Jurkat, Clone E6-1 (cell line): ENCODE measurements at regions not wholly inside any gene's neighbourhood (a gene's known extent, or its start where the extent isn't known, plus 50 kb on each side); places are given as distances from the start of the nearest gene placed in this dataset.

Experiments
- DNase-seq: peaks from one replicate; pipeline ENCODE4 v3.0.0-alpha.2; 2011; ENCODE audit warnings: low read depth, low spot score
- H3K4me3 ChIP-seq: 2 replicates; pipeline ENCODE4 v1.5.1; 2011; ENCODE audit warnings: mild to moderate bottlenecking, low read length, control low read depth, moderate library complexity

DNA sequence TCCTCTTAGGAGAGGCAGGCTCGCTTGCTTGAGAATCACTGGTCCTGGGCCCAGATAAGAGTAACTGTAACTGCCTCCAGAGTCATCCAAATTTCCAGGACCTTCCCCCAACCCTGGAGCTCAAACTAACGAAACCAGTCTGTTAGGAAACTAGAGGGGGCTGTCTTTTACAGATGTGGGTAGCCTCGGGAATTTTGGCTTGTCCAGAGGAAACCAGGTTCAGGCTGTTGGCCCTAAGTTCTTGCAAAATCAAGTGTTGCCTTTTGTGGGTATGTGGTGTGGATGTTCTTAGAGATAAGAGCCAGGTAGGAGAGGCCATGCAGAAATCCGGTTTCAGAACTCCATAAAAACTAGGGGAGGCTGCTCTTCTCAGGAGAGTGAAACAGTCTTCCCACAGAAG is 125.0 kb upstream of the DLX2 start:
- peak; percentile 64 for DNase-seq
- H3K4me3 ChIP-seq, result no peak overlapping the region

DNA sequence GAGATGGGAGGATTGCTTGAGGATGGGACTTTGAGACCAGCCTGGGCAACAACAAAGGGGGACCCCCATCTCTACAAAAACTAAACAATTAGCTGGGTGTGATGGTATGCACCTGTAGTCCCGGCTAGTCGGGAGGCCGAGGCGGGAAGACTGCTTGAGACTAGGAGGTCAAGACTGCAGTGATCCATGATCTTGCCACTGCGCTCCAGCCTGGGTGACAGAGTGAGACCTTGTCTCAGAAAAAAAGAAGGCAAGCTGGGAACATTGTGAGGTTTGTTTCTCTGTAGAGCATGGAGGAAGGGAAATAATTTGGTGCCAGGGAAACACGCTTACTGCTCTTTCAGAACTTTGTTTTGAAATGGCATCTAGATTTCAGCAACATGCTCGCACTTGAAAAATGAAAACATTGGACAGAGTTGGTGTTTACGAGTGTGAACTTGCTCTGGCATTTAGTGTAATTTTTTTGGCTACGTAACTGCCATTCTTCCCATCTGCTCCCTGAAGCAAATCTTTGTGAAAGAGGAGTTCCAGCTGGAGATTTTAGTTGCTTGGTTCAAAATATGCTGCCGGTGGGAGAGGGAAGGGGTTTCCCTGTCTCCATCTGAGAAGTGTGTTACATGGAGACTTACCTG is 125.6 kb upstream of the DLX2 start:
- no peak for DNase-seq
- no peak overlapping the region for H3K4me3 ChIP-seq

DNA sequence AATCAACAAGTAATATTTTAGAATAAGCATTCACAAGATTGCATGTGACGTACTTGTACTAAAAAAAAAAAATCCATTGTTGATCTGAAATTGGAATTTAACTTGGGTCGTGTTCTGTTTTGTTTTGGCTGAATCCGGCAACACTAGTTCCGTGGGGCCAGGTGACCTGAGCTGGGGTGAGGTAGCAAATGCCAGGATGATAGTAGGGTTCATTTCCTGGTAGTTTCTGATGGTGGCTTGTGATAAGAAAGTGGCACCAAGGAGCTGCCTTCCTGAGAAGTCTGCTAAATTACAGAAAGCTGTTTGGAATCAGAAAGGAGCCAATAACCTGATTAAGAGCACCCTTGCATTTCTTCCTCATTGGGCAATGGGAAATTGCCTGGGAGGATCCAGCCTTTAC is 126.4 kb upstream of the DLX2 start:
- DNase-seq, result no peak
- no peak overlapping the region for H3K4me3 ChIP-seq

DNA sequence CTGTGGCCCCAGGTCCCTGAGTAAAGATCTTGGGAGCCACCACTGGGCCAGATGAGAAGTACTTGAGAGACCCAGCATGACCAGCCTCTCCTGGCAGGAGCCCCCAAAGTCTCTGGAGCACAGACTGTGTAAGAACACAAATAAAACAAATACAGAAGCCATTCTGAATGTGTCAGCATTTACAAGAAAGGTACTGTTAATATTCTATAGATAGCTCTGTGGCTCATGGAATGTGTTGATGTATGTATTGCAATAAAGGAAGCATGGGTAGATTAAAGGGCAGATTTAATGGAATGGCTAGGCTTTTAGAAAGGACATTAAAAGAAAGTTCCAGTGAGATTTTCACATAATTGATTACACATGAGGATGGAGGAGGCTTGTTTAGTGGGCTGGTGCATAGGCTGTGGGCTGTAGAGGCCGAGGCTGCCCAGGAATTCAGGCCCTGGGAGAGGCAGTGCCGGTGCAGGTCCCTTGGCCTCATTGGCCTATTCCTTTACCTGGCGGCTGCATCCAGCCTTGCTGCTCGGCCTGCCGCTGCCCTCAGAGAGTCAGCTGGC is 127.7 kb upstream of the DLX2 start:
- no peak for DNase-seq
- no peak overlapping the region for H3K4me3 ChIP-seq

DNA sequence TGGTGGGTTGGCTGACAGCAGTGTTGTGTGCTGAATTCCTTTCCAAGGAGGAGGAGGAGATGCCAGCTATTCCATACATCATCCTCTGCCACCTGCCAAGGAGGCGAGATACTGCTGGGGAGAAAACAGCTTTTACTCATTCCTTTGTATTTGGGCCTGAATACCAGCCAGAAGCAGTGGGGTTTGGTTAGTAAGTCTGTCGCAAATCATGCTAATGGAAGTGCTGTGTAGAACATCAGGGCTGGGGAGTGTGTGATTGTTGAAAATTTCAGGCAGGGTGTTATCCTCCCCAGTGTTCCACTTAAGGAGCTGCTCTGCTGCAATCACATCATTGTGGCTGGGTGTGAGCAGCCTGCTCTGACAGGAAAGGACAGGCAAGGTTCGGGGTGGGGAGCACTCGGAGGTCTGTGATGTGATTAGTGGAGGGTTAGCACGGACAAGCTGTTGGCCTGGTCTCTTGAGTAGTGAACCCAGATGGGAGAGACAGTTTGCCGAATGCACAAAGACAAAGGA is 128.2 kb upstream of the DLX2 start:
- no peak overlapping the region for H3K4me3 ChIP-seq
- no peak for DNase-seq

DNA sequence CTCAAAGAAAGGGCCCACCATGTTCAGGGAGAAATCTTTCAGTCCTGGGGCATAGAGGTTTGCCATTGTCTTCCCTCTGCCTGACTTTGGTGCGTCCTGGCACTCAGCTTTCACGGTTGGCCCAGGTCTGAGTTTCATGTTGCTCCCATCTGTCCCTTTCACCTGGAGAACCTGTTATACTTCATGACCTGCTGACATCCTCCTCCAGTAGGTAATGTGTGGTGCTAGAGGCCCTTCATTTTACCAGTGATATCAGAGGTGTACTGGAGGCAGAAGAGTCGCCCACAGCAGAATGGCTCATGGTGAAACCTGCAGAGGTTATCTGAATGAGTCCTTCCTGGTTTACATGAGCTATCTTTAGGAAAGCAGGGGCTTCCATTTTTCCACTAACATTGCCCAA is 128.8 kb upstream of the DLX2 start:
- no peak overlapping the region for H3K4me3 ChIP-seq
- DNase-seq, result no peak

DNA sequence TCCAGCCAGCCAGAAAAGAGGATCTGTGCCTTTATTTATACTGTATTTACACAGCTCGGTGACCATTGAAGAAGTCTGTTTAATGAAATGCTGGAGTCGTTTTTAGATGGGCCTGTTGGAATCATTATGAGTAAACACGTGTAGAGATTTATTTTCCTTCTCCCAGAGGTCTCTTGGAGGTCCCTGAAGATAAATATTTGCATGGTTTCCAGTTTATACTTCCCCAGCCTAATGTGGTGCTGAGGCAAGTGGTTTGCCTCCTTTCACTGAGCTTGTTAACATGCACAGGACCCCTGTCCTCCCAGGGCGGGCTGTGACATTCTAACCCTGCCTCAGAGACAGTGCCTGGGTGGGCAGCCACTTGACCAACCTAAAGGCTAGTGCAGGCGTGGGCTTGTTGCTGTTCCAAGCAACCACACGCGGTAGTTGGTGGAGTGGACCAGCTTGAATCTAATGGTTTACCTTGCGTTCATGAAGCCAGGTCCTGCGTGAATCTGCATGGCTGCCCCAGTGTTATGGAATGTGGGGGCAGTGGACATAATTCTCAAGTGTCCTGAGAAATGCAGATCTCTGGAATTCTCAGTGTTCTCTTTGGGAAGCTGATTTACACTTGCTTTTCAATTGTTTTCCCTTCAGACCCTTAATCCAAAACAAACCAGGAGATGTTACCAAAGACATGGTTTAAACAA is 130.2 kb upstream of the DLX2 start:
- DNase-seq, result no peak
- no peak overlapping the region for H3K4me3 ChIP-seq

DNA sequence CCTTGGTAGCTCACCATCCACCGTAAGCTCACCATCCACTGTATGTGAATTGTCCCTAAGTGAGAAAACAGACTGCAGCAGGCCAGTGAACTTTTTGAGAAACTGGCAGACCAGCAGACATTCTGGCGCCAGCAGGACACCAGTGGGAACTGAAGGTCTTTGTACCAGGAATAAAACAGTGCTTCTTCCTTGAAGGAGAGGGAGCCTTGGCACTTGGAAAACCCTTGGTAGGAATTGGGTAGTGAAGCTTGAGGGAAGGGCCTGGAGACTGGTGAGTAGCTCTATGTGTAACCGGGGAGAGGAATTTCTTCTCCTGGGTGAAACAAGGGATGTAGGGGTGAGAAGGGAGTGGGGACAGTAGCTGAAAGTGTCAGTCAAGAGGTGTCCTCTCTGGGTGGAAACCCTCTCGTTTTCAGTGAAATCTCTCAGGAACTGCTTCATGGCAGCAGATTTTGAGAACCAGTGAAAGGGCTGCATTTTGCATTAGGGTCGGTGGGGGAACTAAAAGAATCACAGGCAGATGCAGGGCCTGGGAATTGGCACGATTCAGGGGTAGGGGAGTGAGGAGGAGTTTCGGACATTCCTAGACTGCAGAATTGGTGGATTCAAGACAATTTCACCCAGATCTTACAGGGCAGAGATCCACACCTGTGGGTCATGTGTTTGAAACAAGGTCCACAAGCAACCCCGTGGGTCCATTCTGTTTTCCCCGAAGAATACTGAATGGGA is 131.5 kb upstream of the DLX2 start:
- DNase-seq, result no peak
- H3K4me3 ChIP-seq, result peak overlapping the region; percentile 64

DNA sequence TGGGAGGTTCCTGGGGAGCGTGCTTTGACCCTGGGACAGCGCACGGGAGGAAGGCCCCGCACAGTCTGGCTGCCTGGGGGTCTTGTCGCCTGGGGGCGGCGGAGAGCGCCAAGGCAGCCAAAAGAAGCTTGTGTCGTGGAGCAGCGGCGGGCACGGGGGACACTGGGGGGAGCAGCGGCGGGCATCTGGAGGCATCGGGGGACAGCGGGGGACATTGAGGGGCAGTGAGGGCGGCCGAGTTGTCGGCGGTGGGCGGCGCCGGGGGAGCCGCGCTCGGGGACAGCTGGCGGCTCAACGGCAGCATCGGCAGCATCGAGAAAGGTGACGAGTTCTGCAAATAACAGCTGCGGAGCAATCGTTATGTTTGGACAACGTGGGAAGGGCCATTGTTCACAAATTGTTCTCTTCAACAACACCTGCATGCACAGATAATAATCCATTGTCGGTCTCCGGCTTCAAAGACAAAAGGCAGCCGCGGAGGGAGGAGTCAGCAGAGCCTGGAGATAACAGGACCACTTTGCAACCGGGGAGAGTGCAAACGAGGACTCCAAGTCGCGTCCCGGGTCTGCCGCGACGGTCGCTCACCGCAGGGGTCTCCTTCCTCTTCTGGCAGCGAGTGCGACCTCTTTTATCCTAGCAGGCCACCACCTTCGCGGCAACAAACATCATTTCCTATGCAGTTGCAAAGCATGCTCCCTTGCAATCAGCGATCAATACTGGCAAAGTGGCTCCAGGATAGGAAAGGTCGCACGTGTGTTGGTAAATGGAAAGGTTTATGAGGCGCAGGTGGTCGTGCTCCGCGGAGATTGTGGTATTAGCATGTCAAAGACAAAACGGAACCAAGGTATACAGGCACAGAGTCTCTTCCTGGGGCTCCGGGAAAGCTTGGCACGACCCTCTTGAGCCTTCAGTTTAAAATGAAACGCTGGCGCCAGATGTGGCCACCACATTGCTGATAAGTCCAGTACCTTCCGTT is 132.3 kb upstream of the DLX2 start:
- DNase-seq, result peak; percentile 78
- peak overlapping the region; percentile 64 for H3K4me3 ChIP-seq

DNA sequence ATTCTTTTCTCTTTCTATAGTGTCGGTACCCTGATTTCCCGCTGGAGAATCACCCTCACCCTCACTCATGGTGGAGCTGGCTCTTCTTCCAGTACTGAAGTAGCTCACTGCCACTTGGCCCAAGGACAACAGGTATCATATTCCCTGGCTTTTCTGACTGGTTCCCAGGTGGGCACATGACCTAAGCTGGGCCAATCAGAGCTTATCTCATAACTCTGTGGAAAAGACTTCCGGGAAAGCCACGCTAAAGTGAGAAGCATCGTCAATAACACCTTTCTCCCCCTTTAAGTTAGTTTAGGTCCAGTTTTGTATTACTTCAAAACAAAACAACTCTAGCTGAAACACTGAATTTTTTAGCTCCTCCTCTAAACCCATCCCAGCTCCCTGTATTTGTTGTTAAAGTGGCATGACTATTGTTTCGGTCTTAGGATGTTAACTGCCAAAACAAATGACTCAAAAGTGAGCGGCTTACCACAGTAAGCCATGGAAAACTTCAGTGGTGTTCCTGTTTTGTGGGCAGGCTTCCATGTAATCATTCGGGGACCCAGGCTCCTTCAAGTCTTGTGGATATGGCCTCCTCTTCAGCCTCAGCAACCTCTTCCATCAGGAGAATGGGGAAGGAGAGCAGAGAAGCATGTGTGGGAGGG is 137.4 kb upstream of the DLX2 start:
- no peak overlapping the region for H3K4me3 ChIP-seq
- DNase-seq, result no peak

DNA sequence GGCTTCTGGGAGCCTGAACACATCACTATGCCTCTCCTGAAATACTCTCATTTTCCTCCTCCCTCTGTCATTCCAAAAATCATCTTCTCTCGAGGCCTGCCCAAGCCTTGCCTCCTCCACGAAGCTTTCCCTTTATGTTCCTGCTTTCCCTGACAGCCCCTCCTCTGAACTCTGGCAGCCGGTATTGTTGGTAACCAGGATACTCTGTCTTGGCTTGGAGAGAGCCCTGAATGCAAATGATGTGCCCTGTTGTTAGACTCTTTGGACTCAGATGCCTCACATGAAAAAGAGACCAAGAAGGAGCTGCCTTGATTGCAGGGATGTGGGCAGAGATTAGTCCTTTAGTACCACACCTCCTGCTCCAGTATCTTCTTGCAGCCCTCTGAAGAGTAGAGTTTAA is 138.5 kb upstream of the DLX2 start:
- no peak overlapping the region for H3K4me3 ChIP-seq
- no peak for DNase-seq

DNA sequence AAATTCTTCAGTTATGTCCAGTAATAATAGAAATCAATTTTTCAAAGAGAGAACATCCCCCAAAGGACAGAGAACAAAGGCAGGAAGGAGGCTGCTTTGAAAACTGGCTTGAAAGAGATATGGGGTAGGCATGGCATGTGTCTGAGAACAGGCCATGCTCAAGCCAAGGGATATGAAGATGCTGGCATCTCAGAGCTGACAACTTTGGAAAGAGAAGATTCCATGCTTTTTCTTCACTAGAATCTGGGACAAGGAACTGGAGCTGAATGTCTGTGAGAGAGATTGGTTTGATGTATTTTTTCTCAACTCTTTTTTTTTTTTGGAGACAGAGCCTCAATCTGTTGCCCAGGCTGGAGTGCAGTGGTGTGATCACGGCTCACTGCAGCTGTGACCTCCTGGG is 139.8 kb upstream of the DLX2 start:
- H3K4me3 ChIP-seq, result no peak overlapping the region
- no peak for DNase-seq

DNA sequence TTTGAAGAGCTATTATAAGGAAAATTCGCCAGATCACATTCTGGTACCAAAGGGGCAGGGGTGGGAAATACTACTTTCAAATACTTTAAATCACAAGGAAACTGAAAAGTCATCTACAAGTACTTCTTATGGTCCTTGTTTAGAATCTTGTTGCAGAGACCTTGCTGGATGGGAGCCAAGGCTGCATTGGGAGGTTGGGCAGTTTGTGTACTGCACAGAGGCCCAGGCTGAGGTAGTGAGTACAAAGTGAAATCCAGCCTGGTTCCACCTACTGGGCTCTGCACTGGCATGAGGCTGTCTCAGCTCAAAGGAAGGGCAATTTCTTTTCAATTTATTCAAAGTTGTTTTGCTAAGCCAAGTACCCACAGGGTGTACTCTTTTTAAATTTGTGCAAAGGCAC is 140.3 kb upstream of the DLX2 start:
- H3K4me3 ChIP-seq, result no peak overlapping the region

DNA sequence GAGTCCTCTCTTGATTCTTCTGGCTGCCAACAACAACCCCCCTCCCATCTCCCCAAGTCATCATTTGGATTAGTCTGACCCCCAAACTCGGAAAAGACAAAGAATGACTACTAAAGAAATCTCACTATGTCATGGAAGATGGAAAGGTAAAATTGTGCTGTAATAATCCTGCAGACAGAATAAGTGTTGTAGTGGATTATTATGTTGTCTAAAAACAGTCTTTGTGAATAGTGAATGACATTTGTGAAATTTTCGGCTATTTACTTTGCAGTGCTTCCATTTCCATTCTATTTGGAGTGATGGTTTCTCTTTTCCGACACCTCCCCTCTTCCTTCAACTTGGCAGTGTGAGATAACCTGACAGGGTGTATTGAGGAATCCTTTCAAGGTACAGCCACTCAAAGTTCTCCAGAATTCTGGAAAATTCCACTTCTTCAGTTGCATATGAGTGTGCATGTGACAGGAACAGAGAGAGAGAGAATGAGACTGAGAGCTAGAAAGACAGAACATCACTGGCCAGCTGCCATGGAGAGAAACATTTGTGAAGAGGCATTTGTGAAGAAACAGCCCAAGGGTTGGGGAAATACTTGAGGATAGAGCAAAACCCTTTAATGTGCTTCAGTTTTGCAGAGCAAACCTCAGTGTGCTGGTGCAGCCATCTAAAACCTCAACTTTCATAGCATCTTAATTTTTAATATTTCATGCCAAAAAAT is 141.9 kb upstream of the DLX2 start:
- DNase-seq, result no peak
- no peak overlapping the region for H3K4me3 ChIP-seq

More for the DNA sequence above, 140.3 kb upstream of the DLX2 start:
- DNase-seq, result no peak

DNA sequence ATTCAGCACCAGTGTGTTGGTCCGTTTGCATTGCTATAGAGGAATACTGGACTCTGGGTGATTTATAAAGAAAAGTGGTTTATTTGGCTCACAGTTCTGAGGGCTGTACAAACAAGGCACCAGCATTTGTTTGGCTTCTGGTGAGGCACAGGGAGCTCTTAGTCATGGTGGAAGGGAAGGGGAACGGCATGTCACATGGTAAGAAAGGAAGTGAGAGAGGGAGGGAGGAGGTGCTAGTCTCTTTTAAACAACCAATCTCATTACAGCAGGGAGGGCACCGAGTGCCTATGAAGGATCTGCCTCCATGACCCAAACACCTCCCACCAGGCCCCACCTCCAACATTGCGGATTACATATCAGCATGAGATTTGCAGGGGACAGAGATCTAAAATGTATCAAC is 143.9 kb upstream of the DLX2 start:
- DNase-seq, result peak; percentile 34
- no peak overlapping the region for H3K4me3 ChIP-seq

DNA sequence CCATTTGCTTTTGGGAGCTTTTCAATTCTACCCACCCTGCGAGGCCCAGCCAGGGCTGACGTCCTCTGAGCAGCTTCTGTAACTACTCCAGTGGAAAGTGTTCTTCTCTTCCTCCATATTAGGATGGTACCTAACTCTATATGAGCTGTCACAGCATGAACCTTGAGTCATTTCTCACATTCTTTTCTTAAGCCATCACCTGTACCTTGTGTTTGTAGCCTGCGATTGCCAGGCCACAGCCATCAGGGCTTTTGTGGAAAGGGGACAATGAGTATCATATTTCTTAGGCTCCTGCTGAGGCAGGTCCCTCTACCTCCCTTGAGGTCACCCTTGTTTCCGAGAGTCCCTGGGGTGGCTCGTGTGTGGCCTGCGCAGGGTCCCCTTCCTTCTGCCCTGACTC is 144.5 kb upstream of the DLX2 start:
- no peak overlapping the region for H3K4me3 ChIP-seq
- no peak for DNase-seq

DNA sequence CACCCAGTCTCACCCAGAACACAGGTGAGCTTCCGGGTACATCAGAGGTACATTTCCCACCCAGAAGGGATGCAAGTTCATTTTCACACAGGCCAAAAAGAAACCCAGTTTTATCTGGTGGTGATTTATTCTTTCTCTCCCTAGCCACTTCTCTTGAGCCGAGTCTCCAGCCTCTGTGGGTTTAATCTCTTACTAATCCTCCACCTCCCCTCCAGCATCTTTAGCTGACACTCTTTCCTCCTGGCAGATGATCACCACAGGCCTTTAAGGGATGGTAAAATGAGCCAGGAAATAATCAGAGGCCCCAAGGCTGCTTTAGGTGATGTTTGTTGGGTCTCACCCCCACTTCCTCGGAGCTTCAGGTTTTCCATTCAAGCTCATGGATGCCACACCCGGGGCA is 145.7 kb upstream of the DLX2 start:
- DNase-seq, result no peak
- no peak overlapping the region for H3K4me3 ChIP-seq

DNA sequence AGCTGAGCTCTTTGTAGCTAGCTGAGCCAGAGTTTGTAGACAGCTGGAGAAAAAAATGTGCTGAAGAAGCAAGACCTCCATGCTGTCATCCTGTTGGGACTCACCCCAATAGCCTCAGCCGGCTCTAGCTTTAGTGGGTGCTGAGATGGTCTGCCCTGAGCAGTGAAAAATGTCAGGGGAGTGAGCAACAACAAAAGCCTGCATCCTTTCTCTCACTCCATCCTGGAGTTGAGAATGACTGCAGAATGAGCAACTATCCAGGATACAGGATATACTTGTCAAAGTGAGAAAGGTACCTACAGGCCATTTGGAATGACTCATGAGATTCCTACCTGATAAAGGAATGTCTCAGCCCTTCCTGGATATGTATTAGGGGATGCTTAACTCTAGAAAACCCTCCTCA is 146.1 kb upstream of the DLX2 start:
- DNase-seq, result no peak
- H3K4me3 ChIP-seq, result no peak overlapping the region
